ENCODE measurements at regions not wholly inside any gene's neighbourhood (a gene's known extent, or its start where the extent isn't known, plus 50 kb on each side); places are given as distances from the start of the nearest gene placed in this dataset.

- TF ChIP-seq POLR2AphosphoS5 (IDR thresholded peaks at IDR 0.05), result no peak
- no peak for TF ChIP-seq CTCF (IDR thresholded peaks at IDR 0.05)
- no peak for TF ChIP-seq POLR2A (IDR thresholded peaks at IDR 0.05)
- no peak for TF ChIP-seq EP300 (IDR thresholded peaks at IDR 0.05)
Measured at GRCh38 chr10:91126471-91126870, 94.0 kb upstream of the PCGF5 start.

All from sigmoid colon (tissue), 4 donors.